ENCODE measurements at regions not wholly inside any gene's neighbourhood (a gene's known extent, or its start where the extent isn't known, plus 50 kb on each side); places are given as distances from the start of the nearest gene placed in this dataset.
"Not testable (repeated sequence)": the region's sequence is repeated elsewhere in the genome, so short reads cannot be mapped to it uniquely, and the experiment has no call there.

DNA sequence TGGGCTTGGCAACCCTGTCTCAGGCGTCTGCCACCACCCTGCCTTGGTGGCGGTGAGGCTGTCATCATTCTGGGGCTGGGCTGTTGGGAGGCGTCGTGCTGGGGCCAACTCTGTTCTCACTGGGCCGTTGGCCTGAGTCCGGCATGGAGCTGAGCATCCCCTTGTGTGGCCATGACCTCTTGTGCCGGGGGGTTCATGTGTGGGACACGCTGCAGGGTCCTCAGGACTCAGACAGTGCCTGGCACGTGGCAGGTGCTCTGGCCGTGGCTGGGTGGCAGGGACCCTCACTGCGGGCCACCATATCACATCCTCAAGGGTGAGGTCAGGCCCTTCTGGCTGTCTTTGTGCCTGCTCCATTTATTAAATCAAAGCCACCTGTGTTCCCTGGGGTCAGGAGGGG, 197.4 kb downstream of the BANP start:
- not testable (repeated sequence) for DNase-seq

DNA sequence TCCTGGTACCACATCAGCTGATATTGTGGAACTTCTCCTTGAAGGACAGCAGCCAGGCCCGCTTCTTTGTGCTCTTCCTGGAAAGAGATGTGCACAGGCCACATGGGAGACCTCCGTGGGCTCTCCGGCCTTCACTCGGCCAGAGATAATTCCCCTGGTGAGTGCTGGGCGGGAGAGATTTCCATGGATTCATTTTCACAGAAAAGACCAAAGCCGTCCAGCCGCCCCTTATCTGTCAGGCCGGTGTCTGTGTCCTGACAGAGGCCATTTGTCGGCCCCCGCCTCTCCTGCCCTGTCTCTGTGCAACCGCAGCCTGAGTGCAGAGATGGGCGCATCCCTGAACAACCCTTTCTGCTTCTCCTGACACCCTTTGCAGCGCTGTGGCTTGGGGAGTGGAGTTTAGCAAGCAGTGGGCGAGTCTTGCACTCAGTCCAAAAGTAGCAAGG, 197.9 kb downstream of the BANP start:
- DNase-seq = not testable (repeated sequence)

DNA sequence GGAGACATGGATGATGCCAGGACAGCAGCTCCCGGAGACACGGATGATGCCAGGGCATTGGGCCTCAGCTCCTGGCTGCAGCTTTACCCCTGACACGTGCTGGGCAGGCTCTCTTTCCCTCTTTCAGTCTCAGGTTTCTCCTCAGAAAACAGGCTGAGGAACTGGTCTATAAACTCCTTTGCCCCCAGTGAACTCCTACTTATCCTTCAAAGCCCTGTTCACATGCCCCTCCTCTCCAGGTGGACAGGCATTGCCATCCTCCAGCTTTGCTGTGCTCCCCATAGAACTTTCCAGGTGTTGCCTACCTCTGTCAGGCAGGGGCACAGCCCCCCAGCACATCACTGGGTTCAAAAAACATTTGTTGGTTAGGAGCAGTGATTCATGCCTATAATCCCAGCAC, 198.4 kb downstream of the BANP start:
- not testable (repeated sequence) for DNase-seq

DNA sequence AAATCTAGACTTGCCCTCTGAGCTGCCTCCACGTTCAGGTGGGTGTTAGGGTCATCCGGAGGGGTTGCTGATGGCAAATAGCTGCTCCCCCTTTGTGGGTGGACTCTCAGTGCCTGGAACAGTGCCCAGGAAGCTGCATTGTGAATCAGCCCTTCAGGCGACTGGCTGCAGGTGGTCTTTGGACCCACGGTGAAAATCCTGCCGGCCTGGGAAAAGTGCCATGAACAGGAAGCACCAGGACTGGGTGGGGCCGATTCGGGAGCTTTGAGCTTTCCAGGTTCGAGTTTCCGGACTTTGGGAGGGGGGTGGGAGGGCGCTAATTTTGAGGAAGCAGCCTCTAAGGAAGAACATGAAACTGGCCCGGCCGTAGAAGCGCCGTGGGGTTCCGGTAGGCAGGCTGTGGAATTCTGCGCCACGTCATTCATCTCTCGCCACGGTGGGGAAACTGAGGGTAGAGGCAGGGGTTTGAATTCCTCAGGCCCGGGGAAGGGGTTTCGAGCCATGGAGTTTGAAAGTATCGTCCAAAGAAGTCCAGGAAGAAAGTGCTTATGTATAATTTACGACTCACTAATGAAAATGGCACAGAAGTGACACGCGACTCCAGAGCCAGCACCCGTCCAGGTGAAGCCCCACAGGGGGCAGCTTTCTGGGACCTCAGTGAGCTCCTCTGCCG, 199.4 kb downstream of the BANP start:
- DNase-seq = not testable (repeated sequence)

DNA sequence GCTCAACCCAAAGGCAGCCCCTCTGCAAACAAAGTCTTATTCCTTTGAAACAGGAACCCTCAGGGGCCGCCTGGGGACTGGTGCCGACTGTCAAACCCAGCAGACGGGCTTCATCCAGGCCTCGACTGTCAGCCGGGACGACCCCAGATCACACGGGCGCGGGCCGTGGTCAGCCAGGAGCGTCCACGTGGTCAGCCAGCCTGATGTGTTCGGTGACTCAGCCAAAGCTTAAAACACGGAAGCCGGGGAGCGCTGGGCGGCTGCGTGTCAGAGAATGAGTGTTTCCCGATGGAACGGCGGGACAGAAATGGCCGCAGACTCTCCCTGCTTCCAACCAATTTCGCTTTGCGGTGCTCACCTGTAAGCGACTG, 199.9 kb downstream of the BANP start:
- not testable (repeated sequence) for DNase-seq

DNA sequence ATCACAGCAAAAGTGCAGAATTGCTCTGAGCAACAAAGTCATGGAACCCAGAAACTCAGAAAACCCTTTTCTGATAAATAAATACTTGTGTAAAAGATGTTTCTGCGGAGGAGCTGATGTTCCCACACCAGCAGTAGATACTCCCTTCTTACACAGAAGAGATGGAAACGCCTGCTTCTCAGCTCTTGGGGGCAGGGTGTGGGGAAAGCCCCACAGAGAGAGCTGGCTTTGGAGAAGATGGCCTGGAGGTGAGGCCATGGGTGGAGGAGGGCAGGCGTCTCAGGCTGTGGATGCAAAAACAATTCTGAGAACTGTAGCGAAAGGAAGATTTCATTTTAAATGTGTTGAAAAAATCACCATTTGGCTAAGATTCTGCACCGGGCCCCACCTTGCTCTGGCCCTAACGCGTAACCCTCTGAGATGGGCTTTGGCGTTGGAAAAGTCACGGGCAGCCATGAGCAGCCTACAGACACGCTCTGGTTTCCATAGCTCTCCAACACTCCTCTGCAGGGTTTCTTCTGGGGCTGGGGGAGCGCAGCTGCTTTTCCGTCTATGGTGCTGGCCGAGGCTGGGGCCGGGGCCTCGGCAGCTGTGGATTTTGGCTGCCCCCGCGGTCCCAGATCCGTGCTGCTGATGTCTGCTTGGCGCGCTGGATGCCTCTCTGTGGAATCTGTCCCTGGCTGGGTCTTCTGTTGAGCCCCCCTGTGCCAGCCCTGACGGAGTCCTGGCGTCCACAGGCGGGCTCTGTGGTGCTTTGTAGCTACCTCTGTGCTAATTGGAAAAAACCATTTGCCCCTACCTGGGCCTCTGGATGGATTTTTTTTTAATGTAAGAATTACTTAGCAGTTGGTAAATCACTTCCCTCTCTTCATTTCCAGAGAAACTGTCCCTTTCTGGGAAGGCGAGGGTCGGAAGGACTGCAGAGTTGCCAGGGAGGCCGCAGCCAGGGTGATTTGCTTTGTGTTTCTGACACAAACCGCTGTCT, 200.9 kb downstream of the BANP start:
- not testable (repeated sequence) for DNase-seq

DNA sequence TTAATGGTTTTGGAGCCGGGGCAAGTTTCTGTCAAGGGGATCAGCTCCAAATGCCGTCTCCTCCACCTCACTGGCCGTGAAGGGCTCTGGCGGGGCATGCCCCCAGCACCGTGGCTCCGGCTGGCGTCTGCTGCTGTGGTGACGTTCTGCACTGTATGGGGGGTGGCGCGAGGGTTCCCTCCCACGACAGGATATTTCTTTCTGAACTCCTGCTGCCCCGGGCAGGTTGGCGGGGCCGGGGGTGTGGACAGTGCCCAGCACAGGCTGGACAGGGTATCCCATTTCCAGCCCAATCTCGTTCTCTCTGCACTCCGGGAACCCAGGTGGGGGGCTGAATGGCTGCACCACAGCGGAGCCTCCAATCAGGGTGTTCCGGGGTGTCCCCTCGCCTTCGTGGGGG, 201.6 kb downstream of the BANP start:
- DNase-seq = not testable (repeated sequence)

DNA sequence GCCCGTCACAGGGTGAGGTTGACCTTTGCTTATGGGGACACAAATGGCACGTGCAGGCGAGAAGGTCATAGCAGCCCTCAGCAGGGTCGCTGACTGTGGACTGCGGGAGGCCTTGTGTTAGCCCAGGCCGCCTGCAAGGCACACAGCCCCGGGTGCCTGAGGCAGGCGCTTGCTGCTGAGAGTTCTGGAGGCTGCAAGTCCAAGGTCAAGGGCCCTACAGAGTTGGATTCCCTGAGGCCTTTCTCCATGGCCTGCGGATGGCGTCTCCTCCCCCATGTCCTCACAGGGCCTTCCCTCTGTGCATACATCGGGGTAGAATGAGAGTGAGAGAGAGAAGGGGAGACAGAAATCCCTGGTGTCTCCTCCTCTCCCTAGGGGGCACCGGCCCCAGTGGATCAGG, 202.3 kb downstream of the BANP start:
- not testable (repeated sequence) for DNase-seq

DNA sequence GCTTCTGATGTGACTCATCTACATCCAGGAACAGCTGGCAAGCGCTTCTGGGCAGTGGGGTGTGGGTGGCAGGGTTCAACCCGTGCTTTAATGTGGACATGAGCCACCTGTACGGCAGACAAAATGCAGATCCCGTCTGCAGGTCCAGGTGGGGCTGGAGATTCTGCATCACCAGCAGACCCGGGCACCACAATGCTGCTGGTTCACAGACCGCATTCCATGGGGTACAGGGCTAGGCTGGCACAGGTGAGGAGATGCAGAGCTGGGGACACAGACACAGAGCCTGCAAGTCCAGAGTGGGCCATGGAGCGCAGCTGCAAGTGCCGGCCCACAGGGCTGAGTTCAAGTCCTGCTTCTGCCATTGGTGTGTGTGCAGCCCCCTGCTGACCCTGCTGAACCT, 203.7 kb downstream of the BANP start:
- DNase-seq = not testable (repeated sequence)

DNA sequence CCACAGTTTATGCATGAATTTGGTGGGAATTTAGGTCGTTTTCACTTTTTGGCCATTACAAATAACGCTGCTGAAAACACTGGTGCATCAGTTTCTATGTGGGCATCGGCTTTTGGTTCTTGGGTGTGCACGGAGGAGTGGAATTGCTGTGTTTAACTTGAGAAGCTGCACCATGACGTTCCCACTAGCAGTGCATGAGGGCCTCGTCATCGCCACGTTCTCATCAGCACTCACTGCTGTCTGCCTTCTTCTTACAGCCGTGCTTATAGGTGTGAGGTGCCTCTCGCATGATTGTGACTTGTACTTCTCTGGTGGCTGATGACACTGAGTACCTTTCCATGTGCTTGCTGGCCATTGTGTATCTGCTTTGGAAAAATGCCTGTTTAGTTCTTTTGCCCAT, 204.4 kb downstream of the BANP start:
- not testable (repeated sequence) for DNase-seq

DNA sequence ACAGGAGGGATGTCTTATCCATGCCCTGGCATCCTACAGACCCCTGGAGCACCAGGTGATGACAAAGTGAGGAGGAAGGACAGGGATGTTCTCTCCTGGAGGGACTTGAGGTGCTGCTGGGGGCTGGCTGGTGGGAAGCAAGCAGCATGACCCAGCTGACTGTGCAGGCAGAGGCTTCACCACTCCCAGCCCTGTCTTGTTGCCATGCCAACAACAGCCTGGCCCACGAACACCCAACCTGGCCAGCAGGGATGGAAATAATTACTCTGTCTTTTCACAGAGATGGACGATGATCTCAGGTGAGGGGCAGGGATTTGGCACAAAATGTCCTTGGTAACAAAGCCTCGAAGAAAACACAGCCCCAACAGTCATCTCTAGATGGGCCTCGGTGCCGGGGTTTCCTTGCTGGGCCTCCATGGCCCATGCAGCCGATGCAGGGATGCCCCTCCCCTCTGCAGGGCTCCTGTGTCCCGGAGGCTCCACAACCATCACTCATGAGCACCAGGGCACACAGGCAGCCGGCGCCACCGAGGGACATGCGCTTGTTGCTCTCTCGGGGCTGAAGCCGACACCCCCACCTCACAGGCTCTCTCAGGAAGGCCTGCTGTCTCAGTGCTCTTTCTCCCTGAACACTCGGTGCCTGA, 205.5 kb downstream of the BANP start:
- DNase-seq = not testable (repeated sequence)

DNA sequence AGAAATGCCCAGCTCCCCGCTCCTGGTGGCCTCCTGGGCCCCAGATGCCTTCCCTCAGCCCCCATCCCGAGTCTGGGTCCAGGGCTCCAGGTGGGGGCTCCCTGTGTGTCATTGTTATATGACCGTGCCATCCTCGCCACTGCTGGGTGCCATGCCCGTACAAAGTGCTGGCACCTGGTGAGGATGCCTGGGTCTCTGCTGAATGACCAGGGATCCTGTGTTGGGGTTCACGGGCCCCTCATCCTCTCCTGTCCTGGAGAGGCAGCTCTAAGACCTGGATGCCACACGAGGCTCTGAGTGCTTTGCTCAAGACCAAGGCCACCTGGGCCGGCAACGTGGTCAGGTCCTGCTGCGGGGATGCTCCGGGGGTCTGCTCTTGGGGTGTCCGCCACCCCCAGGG, 206.5 kb downstream of the BANP start:
- DNase-seq = not testable (repeated sequence)

DNA sequence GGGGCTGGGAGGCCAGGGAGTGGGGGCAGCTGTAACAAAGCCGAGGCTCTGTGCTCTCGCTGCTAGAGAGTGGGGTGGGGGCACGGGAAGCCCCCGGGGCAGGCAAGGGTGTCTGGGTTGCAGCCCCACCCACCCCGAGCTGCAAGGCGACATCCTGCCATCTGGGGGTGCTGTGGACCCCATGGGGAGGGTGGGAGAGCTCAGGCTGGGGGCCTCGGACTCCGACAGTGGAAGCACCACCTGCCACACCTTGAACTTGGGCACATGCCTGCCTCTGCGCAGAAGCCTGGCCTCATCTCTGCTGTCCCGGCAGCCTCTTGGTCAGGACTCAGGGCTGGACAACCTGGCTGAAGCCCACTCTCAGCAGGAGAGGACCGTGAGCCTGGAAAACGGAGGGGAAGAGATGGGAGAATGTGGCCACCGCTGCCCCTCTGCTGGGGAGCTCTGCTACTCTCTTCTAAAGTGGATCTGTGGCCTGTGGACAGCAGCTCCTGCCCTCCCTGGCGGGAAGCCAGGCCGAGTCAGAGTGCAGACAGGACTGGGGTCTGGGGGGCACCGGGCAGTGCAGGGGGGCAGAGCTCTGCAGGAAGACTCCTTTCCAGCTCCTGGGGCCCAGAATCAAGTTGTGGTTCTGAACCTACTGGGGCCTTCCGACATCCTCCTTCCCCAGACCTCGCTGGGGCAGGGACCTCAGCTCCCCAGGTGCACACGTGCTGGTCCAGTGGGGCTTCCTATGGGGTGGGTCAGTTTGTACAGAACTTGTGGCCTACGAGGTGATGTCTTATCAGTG, 207.2 kb downstream of the BANP start:
- DNase-seq = not testable (repeated sequence)

DNA sequence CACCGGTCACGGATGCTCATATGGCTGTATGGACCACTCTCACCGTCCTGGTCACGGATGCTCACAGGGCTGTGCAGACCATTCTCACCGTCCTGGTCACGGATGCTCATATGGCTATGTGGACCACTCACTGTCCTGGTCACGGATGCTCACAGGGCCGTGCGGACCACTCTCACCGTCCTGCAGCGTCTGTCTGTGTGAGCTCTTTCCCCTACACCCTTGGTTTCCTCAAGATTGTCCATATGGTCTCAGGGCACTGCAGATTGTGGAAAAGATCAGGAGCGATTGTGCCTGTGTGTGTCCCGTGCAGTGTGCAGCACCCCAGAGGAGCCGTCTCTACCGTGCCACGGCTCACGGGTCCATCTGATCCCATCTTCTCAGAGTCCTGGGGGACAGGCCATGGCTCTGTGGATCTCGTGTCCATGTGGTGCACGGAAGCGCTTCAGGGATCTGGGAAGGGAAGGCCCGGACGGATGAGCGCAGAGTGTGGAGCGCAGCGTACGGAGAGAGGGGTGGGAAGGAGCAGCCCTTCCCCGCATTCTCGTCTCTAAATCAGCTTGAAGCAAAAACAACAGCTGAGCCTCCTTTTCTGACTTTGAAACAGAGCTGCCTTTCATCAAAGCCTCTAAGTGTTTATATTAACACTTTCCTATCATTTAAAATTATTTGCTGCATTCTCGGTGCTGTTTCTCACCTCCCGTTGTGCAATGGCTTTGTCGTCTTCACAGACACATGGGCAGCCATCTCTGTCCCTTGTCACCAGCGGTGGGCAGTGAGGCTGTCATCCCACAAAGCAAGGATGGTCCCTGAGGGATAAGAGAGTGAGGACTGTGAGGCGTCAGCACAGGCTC, 208.0 kb downstream of the BANP start:
- DNase-seq = not testable (repeated sequence)

DNA sequence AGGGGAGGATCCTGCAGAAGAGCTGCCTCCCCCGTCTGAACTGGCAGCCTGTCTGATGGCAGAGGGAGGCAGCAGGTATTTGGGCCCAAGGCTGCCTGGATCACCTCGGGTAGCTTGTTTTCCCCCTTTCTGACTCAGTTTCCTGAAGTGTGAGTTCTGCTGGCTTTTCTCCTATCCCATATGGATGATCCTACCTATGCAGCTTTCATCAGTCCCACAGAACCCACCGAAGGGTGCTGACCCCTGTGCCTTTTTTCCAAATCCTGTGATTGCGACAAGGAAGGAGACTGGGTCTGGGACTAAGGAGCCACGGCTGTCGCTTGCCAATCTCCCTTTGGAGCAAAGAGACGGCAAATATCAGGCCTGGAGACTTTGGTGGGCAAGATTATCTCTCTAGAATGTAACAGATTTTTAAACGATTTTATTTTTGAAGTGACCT, 208.7 kb downstream of the BANP start:
- not testable (repeated sequence) for DNase-seq

DNA sequence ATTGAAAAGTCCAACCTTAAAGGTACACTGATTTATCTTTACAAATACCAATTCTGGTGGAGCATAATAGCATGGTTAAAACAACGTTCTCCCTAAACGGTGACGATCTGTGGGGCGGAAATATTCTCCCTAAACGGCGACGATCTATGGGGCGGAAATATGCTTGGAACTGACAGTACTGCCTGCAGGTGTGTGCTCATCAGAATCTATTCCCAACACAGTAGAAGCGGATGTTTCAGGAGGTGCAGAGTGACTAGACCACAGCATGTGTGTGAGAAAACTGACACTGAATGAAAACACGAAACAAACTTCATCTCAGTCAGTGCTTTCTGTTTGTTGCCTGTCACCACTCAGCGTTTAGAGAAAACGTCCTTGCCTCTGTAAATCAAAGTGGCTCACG, 210.0 kb downstream of the BANP start:
- DNase-seq = not testable (repeated sequence)

DNA sequence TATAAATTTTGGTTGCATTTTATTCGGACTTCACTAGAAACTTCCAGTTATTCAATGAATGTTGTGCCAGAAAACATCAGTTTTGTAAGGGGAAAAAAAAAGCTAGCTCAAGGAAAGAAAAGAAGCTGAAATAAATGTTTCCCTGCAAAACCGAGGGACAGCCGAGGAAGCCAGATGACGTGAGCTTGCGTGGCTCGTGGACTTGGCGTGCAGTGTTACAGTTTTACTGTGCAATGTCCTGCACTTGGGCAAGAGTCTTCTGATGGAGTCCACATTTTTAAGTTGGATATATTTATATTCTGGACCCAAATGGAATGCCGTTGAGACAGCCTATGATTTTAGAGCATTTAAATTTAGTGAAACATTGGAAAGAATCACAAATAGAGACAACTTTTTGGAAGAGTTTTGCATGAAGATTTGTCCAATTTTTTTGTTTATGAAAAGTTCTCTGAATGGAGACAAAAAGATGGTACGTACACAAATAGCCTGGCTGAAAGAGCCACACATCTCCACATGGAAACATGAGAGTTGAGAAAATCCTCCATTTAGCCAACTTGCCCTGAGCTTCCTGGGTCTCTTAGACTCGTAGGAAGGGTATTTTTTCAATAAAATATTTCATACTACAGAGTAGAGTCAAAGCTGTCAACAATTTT, 210.5 kb downstream of the BANP start:
- DNase-seq = not testable (repeated sequence)

DNA sequence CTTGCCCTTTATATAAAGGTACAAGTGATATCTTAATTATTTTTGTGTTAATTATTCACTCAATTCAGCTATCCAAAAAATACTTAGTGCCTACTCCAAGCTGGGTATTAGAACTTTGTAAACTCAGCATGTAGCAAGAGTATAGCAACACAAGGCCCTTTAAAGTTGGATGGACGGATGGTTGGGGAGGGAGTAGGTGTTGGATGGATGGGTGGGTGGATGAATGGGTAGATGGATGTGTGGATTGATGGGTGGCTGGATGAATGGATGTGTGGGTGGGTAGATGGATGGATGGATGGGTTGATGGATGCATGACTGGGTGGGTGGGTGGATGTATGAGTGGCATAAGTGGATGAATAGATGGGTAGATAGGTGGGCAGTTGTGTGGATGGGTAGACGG, 211.5 kb downstream of the BANP start:
- not testable (repeated sequence) for DNase-seq

DNA sequence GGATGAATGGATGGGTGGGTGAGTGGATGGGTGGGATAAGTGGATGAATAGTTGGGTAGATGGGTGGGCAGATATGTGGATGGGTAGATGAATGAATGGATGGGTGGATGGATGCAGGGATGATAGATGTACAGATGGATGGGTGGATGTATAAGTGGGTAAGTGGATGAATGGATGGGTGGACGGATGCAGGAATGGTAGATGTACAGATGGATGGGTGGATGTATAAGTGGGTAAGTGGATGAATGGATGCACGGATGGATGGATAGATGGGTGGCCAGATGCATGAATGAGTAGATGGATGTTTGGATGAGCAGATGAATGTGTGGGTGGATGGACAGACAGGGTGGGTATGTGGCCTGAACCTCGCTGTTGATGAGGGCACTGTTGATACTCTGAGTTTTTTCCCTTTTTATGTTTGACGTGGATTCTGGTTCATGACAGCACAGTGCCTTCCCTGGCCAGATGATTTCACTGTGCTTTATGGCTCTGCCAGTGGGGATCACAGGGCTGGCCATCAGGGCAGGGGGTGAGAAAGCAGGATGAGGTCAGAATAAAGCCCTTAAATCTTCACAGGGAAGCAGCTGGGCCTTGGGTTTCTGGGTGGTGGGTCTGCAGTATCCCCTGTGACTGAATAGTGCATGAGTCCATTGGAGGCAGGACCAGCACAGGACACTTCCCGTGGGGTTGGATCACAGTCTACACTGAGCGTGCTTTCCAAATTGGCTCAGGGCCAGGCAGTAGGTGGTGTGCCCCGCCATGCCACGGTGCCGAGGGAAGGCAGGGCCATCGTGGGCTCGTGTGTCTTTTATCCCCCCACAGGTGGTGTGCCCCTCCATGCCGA, 213.2 kb downstream of the BANP start:
- DNase-seq = not testable (repeated sequence)

DNA sequence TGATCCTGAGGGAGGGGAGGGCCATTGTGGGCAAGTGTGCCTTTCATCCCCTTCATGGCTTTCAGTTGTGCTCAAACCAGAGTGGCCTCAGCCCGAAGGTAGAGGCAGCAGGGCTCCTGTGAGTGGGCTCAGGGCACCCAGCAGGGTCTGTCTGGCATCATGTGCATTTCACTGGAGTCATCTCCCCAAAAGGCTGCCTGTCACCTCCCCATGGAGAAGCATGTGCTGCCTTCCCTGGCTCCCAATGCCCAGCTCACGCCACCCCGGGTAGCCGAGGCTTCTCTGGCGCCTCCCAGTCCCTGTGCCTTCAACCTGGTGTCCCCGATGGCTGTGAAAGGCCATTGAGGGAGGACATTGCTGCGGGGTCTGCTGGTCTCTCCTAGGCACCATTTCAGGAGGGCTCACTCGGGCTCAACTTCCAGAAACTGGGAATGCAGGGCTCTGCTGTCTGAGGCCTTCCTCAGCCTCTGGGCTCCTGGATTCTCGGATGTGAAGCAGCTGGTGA, 213.9 kb downstream of the BANP start:
- DNase-seq = not testable (repeated sequence)
